OCI-LY1 (cell line): ENCODE measurements at regions not wholly inside any gene's neighbourhood (a gene's known extent, or its start where the extent isn't known, plus 50 kb on each side); places are given as distances from the start of the nearest gene placed in this dataset.

Source experiments
- CTCF ChIP-seq: fragments of 200-600 bp; sonication (generic), shearing (Covaris generic); IDR thresholded peaks from 2 replicates; pipeline ENCODE4 v1.5.1; 2017; ENCODE audit warnings: mild to moderate bottlenecking, antibody characterized with exemption, low read length, moderate library complexity, mixed read lengths
- EZH2 ChIP-seq: fragments of 200-600 bp; sonication (generic), shearing (Covaris generic); IDR thresholded peaks from 2 replicates; pipeline ENCODE4 v1.8.0; 2017; ENCODE audit warnings: borderline replicate concordance, mixed run types, mild to moderate bottlenecking, antibody characterized with exemption, low read length, moderate library complexity, mixed read lengths

GRCh38 chr2:153575171-153575853, 96.8 kb upstream of the RPRM start:
- TF ChIP-seq CTCF, result peak; percentile 11; the same call in 1 of the 2 replicates
- no peak for TF ChIP-seq EZH2
